LNCaP clone FGC (cell line): ENCODE measurements at regions not wholly inside any gene's neighbourhood (a gene's known extent, or its start where the extent isn't known, plus 50 kb on each side); places are given as distances from the start of the nearest gene placed in this dataset.

ENCODE experiments used
- DNase-seq: peaks from one replicate; pipeline ENCODE4 v3.0.0-alpha.2; 2011; ENCODE audit warnings: low read depth
- H3K4me3 ChIP-seq: 2 replicates; pipeline ENCODE4 v1.5.1; 2011; ENCODE audit warnings: mild to moderate bottlenecking, low read depth, low read length, control low read depth
- TF ChIP-seq, protein P1 (sequence below): IDR thresholded peaks from 2 replicates; pipeline ENCODE4 v1.5.1; 2012; ENCODE audit warnings: mild to moderate bottlenecking; ENCODE audit not compliant: control insufficient read depth, insufficient read depth; ENCODE audit errors: extremely low read depth

DNA sequence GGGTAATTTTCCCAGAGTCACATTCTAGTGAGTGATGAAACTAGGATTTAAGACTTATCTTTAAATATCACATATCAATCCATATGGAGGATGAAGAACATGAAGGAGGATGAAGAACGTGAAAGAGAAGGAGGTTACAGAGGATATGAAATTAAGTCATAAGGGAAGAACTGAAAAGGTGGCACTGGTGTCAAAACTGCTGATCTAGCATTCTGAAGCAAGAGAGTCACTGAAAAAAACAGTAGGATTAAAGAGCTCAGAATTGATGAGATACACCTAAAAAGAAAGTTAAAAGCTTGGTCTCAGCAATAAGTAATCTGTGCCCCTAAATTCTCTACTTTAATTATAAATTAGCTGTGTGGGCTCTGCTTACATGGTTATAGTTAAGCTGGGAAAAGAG is 156.5 kb downstream of the KCTD12 start:
- DNase-seq = no peak

DNA sequence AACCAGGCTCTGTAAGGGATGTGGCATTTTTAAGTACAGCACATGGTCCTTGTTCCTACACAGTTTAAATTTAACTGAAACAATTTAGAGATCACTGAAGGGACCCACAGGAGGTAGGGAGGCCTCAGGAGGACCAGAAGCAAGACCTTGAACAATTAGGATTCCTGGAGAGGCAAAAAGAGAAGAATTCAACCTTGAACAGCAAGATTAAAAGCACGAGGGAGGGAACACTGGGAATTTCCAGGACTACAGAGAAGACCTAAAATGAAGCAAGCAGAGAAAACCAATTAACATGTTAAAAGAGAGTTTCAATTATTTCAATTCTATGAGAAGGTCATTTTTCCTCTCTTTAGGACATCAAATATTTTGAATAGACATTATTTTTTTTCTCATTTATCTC is 160.3 kb downstream of the KCTD12 start:
- TF ChIP-seq, protein P1, sequence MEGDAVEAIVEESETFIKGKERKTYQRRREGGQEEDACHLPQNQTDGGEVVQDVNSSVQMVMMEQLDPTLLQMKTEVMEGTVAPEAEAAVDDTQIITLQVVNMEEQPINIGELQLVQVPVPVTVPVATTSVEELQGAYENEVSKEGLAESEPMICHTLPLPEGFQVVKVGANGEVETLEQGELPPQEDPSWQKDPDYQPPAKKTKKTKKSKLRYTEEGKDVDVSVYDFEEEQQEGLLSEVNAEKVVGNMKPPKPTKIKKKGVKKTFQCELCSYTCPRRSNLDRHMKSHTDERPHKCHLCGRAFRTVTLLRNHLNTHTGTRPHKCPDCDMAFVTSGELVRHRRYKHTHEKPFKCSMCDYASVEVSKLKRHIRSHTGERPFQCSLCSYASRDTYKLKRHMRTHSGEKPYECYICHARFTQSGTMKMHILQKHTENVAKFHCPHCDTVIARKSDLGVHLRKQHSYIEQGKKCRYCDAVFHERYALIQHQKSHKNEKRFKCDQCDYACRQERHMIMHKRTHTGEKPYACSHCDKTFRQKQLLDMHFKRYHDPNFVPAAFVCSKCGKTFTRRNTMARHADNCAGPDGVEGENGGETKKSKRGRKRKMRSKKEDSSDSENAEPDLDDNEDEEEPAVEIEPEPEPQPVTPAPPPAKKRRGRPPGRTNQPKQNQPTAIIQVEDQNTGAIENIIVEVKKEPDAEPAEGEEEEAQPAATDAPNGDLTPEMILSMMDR = no peak
- DNase-seq = no peak
- H3K4me3 ChIP-seq = no peak overlapping the region

More for the DNA sequence above, 156.5 kb downstream of the KCTD12 start:
- TF ChIP-seq, protein P1 = no peak
- H3K4me3 ChIP-seq = no peak overlapping the region

DNA sequence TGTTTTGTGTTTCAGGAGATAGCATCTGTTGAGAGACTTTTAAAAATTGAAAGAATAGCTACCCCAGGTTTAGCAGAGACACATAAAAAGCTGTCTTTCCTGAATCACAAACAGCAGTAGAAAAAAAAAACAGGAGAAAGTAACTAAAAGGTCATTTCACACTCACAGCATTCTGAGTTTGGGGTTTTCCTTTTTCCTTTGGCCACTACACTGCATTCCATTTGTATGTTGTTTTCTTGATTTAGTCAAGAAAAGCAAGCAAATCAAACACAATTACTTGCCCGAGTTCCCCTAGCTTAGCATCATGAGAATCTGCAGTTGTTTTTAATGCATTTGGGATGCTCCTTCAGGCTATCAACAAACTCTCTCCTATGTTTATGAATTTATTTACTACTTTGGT is 161.0 kb downstream of the KCTD12 start:
- DNase-seq = no peak

DNA sequence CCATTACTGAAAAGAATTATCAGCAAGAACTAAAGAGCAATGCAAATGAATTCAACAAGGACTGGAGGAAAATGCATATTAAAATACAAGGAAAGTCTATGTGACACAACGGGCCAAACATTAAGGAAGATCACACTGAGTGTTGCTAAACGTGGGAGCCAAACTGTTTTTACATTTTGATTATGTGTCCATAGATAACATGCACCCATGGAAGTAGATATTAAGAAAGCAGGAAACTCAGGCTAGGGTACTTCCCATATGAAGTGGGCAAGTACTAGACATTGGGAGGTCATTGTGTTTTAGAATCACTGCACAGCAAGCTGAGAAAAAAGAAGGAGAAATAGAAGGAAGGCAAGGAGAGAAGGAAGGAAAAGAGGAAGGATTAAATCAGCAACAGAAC is 161.8 kb downstream of the KCTD12 start:
- DNase-seq = no peak
- TF ChIP-seq, protein P1 = no peak
- H3K4me3 ChIP-seq = no peak overlapping the region

More for the DNA sequence above, 161.0 kb downstream of the KCTD12 start:
- no peak overlapping the region for H3K4me3 ChIP-seq
- TF ChIP-seq, protein P1 = no peak

DNA sequence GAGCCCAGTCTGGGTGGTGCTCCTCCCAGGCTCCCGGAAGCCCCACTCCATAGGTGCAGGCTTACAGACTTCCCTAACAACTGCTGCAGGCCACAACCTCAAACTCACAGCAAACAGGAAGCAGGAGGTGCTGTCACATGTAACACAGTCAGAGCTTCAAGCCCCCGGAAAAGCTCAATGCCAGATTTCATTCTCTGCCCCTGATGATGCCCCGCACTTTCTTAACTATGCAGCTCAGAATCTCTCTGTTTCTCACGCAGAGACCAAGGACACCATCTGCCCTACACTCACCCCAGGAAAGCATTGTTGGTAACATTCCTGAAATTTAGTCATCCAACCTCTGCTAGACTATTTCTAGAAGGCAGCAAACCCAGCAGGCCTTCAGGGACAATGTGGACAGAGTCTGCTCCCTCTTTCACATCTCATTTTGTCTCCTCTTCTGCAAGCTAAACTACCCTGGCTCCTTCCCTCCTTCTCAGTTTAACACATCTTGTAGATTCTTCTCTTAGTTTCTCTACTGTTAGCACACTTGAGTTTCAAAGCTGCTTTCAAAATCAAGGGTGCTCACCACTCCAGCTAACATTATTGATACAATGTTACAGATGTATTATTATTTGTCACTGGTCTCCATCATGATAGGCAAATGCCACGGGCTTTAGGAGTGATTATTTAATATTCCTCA is 162.5 kb downstream of the KCTD12 start:
- TF ChIP-seq, protein P1 = no peak
- DNase-seq = no peak
- no peak overlapping the region for H3K4me3 ChIP-seq

DNA sequence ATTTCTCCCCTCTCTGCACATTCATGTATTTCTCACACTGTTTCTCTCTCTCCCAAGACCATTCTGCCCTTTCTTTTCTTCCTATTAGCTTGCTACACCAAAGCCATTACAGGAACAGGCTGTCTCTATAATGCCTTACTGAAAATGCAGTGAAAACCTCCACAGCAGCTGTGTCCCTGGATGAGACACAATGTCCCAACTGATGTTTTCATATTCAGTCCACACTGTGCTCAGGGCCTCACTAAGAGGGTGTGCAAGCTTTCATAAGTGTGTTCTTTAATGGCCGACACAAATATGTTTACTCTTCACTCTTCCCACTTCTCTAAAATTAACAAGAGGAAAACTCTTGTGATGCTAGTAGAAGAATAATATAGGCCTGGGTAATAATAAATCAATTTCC is 163.4 kb downstream of the KCTD12 start:
- TF ChIP-seq, protein P1 = no peak
- H3K4me3 ChIP-seq = no peak overlapping the region
- DNase-seq = no peak

DNA sequence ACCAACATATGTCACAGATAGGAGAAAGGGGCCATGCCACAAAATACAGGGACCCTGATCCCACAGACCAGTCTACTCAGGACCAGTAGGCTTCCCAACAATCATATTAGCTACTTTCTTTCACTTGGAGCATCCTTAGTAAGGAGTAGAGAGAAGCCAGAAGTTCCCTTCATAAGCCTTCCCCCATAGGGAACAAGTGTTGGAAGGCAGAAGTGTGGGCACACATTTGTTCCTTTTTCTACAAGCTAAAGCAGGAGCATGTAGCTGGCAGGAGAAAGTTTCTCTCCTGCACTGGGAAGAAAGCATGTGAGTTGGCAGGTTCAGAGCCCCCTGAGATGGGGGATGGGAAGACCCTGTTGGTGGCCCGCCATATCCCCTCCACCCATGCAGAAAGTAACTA is 165.4 kb downstream of the KCTD12 start:
- H3K4me3 ChIP-seq = no peak overlapping the region
- TF ChIP-seq, protein P1 = no peak
- no peak for DNase-seq
